ENCODE measurements at regions not wholly inside any gene's neighbourhood (a gene's known extent, or its start where the extent isn't known, plus 50 kb on each side); places are given as distances from the start of the nearest gene placed in this dataset.

GRCh38 chr5:96584712-96585111, 77.5 kb upstream of the CAST start:
- no peak for TF ChIP-seq CTCF (IDR thresholded peaks at IDR 0.05; ENCODE audit: low read depth, low read length, poor library complexity, severe bottlenecking)
- no peak for TF ChIP-seq EZH2phosphoT487 (IDR thresholded peaks at IDR 0.05; ENCODE audit: borderline replicate concordance, low read length)
- Histone ChIP-seq H3F3A (ENCODE audit: control insufficient read depth, insufficient read depth) (no peaks in the 10 kb centered on the region), H3K9me2 (replicated peaks; ENCODE audit: control insufficient read depth, low read length) (no peaks in the 10 kb centered on the region), H3K27ac (ENCODE audit: low read depth, low read length) (no peak overlapping the region), H4K20me1 (ENCODE audit: control insufficient read depth, insufficient read depth, low read depth, low read length) (no peaks in the 10 kb centered on the region), H3K9me3 (ENCODE audit: control insufficient read depth, insufficient read depth, low read length) (no peaks in the 10 kb centered on the region), H3K4me1 (ENCODE audit: control insufficient read depth, low read length) (peaks cover 4% of the 10 kb centered on the region), H3K79me2 (ENCODE audit: control insufficient read depth, low read length) (no peaks in the 10 kb centered on the region), H3K4me3 (ENCODE audit: low read length) (no peak overlapping the region), H3K36me3 (ENCODE audit: control insufficient read depth, low read length) (no peaks in the 10 kb centered on the region), H3K27me3 (ENCODE audit: control insufficient read depth, low read length) (no peaks in the 10 kb centered on the region), H3K4me2 (ENCODE audit: low read length) (no peak overlapping the region)

- Histone ChIP-seq H3K4me1 (ENCODE audit: control insufficient read depth, low read length) (peaks cover 4% of the 10 kb centered on the region), H3F3A (ENCODE audit: control insufficient read depth, insufficient read depth) (no peaks in the 10 kb centered on the region), H3K4me3 (ENCODE audit: low read length) (no peak overlapping the region), H3K9me2 (replicated peaks; ENCODE audit: control insufficient read depth, low read length) (no peaks in the 10 kb centered on the region), H3K4me2 (ENCODE audit: low read length) (no peak overlapping the region), H3K27ac (ENCODE audit: low read depth, low read length) (no peak overlapping the region), H4K20me1 (ENCODE audit: control insufficient read depth, insufficient read depth, low read depth, low read length) (no peaks in the 10 kb centered on the region), H3K36me3 (ENCODE audit: control insufficient read depth, low read length) (no peaks in the 10 kb centered on the region), H3K27me3 (ENCODE audit: control insufficient read depth, low read length) (0 out of 2 replicates have a peak, but pooled peaks cover 4% of the 10 kb centered on the region), H3K9me3 (ENCODE audit: control insufficient read depth, insufficient read depth, low read length) (no peaks in the 10 kb centered on the region), H3K79me2 (ENCODE audit: control insufficient read depth, low read length) (no peaks in the 10 kb centered on the region)
- TF ChIP-seq CTCF (IDR thresholded peaks at IDR 0.05; ENCODE audit: low read depth, low read length, poor library complexity, severe bottlenecking) (no peak), EZH2phosphoT487 (IDR thresholded peaks at IDR 0.05; ENCODE audit: borderline replicate concordance, low read length) (no peak)
Measured at GRCh38 chr5:96588539-96588938, 73.6 kb upstream of the CAST start.

- Histone ChIP-seq H3K4me3 (ENCODE audit: low read length) (no peak overlapping the region), H3K36me3 (ENCODE audit: control insufficient read depth, low read length) (no peaks in the 10 kb centered on the region), H4K20me1 (ENCODE audit: control insufficient read depth, insufficient read depth, low read depth, low read length) (no peaks in the 10 kb centered on the region), H3K27ac (ENCODE audit: low read depth, low read length) (no peak overlapping the region), H3K79me2 (ENCODE audit: control insufficient read depth, low read length) (no peaks in the 10 kb centered on the region), H3K9me3 (ENCODE audit: control insufficient read depth, insufficient read depth, low read length) (no peaks in the 10 kb centered on the region), H3K4me1 (ENCODE audit: control insufficient read depth, low read length) (no peaks in the 10 kb centered on the region), H3F3A (ENCODE audit: control insufficient read depth, insufficient read depth) (no peaks in the 10 kb centered on the region), H3K4me2 (ENCODE audit: low read length) (no peak overlapping the region), H3K9me2 (replicated peaks; ENCODE audit: control insufficient read depth, low read length) (no peaks in the 10 kb centered on the region), H3K27me3 (ENCODE audit: control insufficient read depth, low read length) (0 out of 2 replicates have a peak, but pooled peaks cover 4% of the 10 kb centered on the region)
- TF ChIP-seq CTCF (IDR thresholded peaks at IDR 0.05; ENCODE audit: low read depth, low read length, poor library complexity, severe bottlenecking), result no peak
Measured at GRCh38 chr5:96590796-96591195, 71.4 kb upstream of the CAST start.

Data from DOHH2 (cell line).